Endothelial cell of umbilical vein (primary cell): ENCODE measurements at regions not wholly inside any gene's neighbourhood (a gene's known extent, or its start where the extent isn't known, plus 50 kb on each side); places are given as distances from the start of the nearest gene placed in this dataset.

Experiments
- CTCF ChIP-seq, 2 donors: IDR thresholded peaks; 1 replicate in 1 of 2; 2 replicates in 1 of 2; pipeline ENCODE4 v1.5.1; 2011; ENCODE audit warnings: low read length in 2 of 2, mild to moderate bottlenecking in 2 of 2, moderate library complexity in 2 of 2, control low read depth in 1 of 2, inconsistent platforms in 1 of 2, low read depth in 1 of 2; ENCODE audit not compliant: insufficient read depth in 1 of 2; ENCODE audit errors: extremely low read depth in 1 of 2
- EZH2 ChIP-seq: IDR thresholded peaks from 2 replicates; pipeline ENCODE4 v1.6.1; 2012; ENCODE audit warnings: borderline replicate concordance, low read depth, mild to moderate bottlenecking, moderate library complexity, low read length, inconsistent platforms; ENCODE audit not compliant: severe bottlenecking
- JUN ChIP-seq: IDR thresholded peaks from 2 replicates; pipeline ENCODE4 v1.6.1; 2011; ENCODE audit warnings: borderline replicate concordance, low read depth; ENCODE audit not compliant: insufficient read length, insufficient read depth
- MAX ChIP-seq: IDR thresholded peaks from 2 replicates; pipeline ENCODE4 v1.6.1; 2011; ENCODE audit not compliant: insufficient read depth, insufficient read length
- MYC ChIP-seq: IDR thresholded peaks from one replicate; pipeline ENCODE4 v1.6.1; 2011; ENCODE audit warnings: mild to moderate bottlenecking, low read depth, low read length
- POLR2A ChIP-seq: IDR thresholded peaks from 2 replicates; pipeline ENCODE4 v1.6.1; 2012; ENCODE audit warnings: low read depth, mild to moderate bottlenecking, control low read depth, low read length
- POLR2AphosphoS5 ChIP-seq: IDR thresholded peaks from 2 replicates; pipeline ENCODE4 v1.6.1; 2012; ENCODE audit warnings: low read depth, mild to moderate bottlenecking, control low read depth, low read length, moderate library complexity; ENCODE audit not compliant: insufficient read depth

GRCh38 chr20:11013801-11014200, 340.0 kb upstream of the JAG1 start:
- TF ChIP-seq CTCF (IDR thresholded peaks at IDR 0.05; ENCODE audit: extremely low read depth in 1 of 2, insufficient read depth in 1 of 2, low read depth in 1 of 2, low read length in 2 of 2): no peak
- TF ChIP-seq JUN: no peak
- no peak for TF ChIP-seq POLR2AphosphoS5
- TF ChIP-seq MAX: no peak
- no peak for TF ChIP-seq POLR2A
- no peak for TF ChIP-seq EZH2
- no peak for TF ChIP-seq MYC
